WI38 (cell line): ENCODE measurements at regions not wholly inside any gene's neighbourhood (a gene's known extent, or its start where the extent isn't known, plus 50 kb on each side); places are given as distances from the start of the nearest gene placed in this dataset.

Experiments used
- H3K4me3 ChIP-seq: 2 replicates; pipeline ENCODE4 v1.5.1; 2011; ENCODE audit warnings: low read depth, mild to moderate bottlenecking, control low read depth, low read length
- TF ChIP-seq, protein P1 (sequence below): IDR thresholded peaks from 2 replicates; pipeline ENCODE4 v1.5.1; 2012; ENCODE audit warnings: low read depth, mild to moderate bottlenecking, control low read depth, low read length

DNA sequence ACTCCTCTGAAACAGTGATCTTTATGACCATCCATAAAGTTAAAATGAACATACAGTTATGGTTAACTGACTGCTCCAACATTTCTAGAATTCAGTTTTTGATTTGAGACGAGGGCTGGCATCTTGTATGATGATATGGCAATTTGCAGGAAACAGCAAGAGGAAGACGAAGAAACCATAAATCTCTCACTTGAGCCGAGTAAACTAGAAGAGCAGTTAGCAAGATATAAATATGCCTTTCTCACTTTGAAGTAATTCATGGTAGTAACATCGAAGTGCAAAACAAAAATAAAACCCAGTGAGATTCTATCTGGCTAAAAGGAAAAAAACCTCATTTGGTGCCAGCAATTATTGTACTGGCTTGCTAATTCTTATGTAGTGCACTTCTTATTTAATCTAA is 139.0 kb upstream of the SPRY1 start:
- TF ChIP-seq, protein P1, sequence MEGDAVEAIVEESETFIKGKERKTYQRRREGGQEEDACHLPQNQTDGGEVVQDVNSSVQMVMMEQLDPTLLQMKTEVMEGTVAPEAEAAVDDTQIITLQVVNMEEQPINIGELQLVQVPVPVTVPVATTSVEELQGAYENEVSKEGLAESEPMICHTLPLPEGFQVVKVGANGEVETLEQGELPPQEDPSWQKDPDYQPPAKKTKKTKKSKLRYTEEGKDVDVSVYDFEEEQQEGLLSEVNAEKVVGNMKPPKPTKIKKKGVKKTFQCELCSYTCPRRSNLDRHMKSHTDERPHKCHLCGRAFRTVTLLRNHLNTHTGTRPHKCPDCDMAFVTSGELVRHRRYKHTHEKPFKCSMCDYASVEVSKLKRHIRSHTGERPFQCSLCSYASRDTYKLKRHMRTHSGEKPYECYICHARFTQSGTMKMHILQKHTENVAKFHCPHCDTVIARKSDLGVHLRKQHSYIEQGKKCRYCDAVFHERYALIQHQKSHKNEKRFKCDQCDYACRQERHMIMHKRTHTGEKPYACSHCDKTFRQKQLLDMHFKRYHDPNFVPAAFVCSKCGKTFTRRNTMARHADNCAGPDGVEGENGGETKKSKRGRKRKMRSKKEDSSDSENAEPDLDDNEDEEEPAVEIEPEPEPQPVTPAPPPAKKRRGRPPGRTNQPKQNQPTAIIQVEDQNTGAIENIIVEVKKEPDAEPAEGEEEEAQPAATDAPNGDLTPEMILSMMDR: no peak
- H3K4me3 ChIP-seq: no peak overlapping the region

GRCh38 chr4:123259676-123260646 is 136.6 kb upstream of the SPRY1 start:
- TF ChIP-seq, protein P1: no peak
- no peak overlapping the region for H3K4me3 ChIP-seq

DNA sequence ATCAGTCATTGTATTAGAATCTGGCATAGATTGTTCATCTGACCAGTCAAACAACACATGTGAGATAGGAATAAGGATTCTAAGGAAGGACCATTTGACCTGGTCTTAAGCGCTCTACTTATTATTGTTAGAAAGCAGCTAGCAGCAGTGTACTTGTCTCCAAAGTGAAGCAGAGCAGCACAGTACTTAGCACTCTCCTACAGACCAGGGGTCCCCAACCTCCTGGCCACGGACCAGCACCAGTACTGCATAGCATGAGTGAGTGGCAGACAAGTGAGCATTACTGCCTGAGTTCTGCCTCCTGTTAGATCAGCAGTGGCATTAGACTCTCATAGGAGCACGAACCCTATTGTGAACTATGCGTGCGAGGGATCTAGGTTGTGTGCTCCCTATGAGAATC is 135.9 kb upstream of the SPRY1 start:
- H3K4me3 ChIP-seq: no peak overlapping the region
- TF ChIP-seq, protein P1: no peak

GRCh38 chr4:123262080-123262479 is 134.5 kb upstream of the SPRY1 start:
- TF ChIP-seq, protein P1: no peak
- H3K4me3 ChIP-seq: no peak overlapping the region

DNA sequence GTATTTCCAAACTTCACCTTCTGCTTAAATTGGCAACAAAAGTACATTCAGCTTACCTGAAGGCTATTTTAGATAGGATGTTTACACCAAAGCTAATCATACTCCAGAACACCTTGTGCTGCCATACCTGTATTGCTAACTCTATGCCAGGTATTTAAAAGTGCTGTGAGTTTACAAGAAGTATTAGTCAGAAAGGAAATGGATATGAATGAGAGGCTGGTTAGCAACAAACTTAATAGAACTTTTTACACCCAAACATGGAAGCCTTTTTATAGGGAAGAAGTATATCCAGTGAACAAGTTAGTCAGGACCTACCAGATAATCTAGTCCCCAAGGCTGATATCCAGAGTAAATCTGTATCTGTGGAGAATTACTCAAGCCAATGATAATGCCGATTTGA is 131.2 kb upstream of the SPRY1 start:
- TF ChIP-seq, protein P1: no peak

DNA sequence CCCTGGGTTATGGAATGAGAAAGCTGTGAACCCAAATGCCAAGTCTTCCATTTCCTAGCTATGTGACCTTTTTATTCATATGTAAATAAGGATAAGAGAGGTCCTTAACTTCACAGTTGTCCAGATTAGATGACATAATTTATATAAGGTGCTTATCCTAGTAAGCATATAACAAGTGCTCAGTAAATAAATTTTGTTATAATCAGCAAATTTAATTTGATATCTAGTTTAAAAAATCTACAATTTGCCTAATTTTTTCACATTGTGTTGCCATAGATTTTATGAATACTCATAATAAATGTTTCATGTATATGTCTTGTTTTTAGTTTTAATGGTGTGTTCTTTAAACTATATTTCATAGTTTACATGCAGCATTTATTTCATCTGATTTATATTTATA is 130.4 kb upstream of the SPRY1 start:
- no peak overlapping the region for H3K4me3 ChIP-seq

More for the DNA sequence above, 131.2 kb upstream of the SPRY1 start:
- no peak overlapping the region for H3K4me3 ChIP-seq

GRCh38 chr4:123278755-123279154 is 117.8 kb upstream of the SPRY1 start:
- no peak overlapping the region for H3K4me3 ChIP-seq
- TF ChIP-seq, protein P1: no peak

More for the DNA sequence above, 130.4 kb upstream of the SPRY1 start:
- TF ChIP-seq, protein P1: no peak
